Chondrocyte (in vitro differentiated cells): ENCODE measurements at regions not wholly inside any gene's neighbourhood (a gene's known extent, or its start where the extent isn't known, plus 50 kb on each side); places are given as distances from the start of the nearest gene placed in this dataset.

Source experiments
- DNase-seq: peaks from one replicate; pipeline ENCODE4 v3.0.0; 2021; ENCODE audit warnings: mixed read lengths, low spot score
- H3K27ac Mint-ChIP-seq: one replicate; pipeline ENCODE4 v1.8.0; 2021; ENCODE audit warnings: mild to moderate bottlenecking, moderate library complexity, mixed read lengths; ENCODE audit not compliant: unreplicated experiment
- H3K27me3 Mint-ChIP-seq: 2 replicates; pipeline ENCODE4 v1.8.0; 2021; ENCODE audit warnings: low read depth, mixed read lengths
- H3K36me3 Mint-ChIP-seq: 2 replicates; pipeline ENCODE4 v1.8.0; 2021; ENCODE audit warnings: low read depth, mixed read lengths
- H3K4me1 Mint-ChIP-seq: 2 replicates; pipeline ENCODE4 v1.8.0; 2021; ENCODE audit warnings: low read depth, mild to moderate bottlenecking, mixed read lengths
- H3K4me3 Mint-ChIP-seq: one replicate; pipeline ENCODE4 v1.8.0; 2021; ENCODE audit warnings: mild to moderate bottlenecking, moderate library complexity, mixed read lengths; ENCODE audit not compliant: unreplicated experiment
- H3K9me3 Mint-ChIP-seq: 2 replicates; pipeline ENCODE4 v1.8.0; 2021; ENCODE audit warnings: low read depth, mixed read lengths
- TF ChIP-seq, protein P1 (sequence below): fragments of 200-600 bp; sonication (generic); IDR thresholded peaks from 2 replicates; pipeline ENCODE4 v1.5.0; 2021; ENCODE audit warnings: antibody characterized with exemption, mild to moderate bottlenecking, moderate library complexity

DNA sequence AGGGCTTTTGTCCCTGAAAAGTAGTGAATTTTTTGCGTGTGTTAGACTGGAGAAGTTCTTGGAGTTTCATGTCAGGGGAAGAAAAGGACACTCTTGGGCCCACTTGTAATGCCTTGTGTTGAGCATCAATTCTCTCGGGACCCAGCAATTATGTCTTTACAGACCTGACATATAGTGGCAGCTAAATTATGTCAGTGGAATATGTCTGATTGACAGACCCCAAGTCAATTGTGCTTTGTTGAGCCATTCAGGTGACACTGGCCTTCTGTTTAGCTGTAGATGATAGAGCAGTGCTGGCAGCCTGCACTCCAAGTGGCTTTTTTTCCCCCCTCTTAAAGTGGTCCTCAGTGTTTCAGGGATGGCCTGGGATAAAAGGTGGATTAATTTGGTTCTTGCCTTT is 112.1 kb upstream of the AGBL1 start:
- Mint-ChIP-seq H3K36me3 (no peaks in the 10 kb centered on the region), H3K4me1 (no peaks in the 10 kb centered on the region), H3K27me3 (peaks cover 2% of the 10 kb centered on the region), H3K9me3 (peaks cover 10% of the 10 kb centered on the region), H3K4me3 (no peak overlapping the region), H3K27ac (no peak overlapping the region)
- no peak for DNase-seq
- TF ChIP-seq, protein P1, sequence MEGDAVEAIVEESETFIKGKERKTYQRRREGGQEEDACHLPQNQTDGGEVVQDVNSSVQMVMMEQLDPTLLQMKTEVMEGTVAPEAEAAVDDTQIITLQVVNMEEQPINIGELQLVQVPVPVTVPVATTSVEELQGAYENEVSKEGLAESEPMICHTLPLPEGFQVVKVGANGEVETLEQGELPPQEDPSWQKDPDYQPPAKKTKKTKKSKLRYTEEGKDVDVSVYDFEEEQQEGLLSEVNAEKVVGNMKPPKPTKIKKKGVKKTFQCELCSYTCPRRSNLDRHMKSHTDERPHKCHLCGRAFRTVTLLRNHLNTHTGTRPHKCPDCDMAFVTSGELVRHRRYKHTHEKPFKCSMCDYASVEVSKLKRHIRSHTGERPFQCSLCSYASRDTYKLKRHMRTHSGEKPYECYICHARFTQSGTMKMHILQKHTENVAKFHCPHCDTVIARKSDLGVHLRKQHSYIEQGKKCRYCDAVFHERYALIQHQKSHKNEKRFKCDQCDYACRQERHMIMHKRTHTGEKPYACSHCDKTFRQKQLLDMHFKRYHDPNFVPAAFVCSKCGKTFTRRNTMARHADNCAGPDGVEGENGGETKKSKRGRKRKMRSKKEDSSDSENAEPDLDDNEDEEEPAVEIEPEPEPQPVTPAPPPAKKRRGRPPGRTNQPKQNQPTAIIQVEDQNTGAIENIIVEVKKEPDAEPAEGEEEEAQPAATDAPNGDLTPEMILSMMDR = no peak

DNA sequence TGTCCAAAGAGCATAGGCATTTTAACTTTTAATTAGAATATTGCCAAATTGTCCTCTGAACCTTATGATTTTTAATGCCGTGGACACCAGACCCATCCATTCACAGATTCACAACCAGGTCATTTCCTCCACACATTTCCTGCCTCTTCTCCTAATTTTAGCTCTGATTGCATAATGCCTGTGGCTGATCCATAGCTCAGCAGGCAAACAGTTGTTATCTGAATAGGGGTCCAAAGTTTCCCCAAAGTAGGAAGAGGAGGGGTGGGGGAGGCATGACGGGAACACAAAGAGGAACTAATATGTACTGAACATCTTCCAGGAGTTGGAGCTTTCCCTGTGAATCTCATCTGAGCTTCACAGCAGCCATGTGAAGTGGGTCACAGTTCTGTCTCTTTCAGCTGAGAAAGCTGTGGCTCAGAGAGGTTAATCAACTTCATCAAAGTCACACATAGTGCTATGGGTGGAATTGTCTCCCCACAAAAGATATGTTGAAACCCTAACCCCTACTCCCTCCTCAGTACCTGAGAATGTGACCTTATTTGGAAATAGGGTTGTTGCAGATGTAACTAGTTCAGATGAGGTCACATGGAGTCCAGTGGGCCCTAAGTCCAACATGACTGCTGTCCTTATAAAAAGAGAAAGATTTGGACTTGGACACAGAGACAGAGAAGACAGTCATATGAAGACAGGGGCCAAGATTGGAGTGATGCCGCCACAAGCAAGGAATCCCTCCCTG is 106.7 kb upstream of the AGBL1 start:
- H3K4me1 Mint-ChIP-seq = no peaks in the 10 kb centered on the region
- no peak overlapping the region for H3K4me3 Mint-ChIP-seq
- H3K27me3 Mint-ChIP-seq = no peaks in the 10 kb centered on the region
- peaks cover 14% of the 10 kb centered on the region for H3K9me3 Mint-ChIP-seq
- TF ChIP-seq, protein P1 = no peak
- DNase-seq = no peak
- H3K36me3 Mint-ChIP-seq = no peaks in the 10 kb centered on the region
- no peak overlapping the region for H3K27ac Mint-ChIP-seq

DNA sequence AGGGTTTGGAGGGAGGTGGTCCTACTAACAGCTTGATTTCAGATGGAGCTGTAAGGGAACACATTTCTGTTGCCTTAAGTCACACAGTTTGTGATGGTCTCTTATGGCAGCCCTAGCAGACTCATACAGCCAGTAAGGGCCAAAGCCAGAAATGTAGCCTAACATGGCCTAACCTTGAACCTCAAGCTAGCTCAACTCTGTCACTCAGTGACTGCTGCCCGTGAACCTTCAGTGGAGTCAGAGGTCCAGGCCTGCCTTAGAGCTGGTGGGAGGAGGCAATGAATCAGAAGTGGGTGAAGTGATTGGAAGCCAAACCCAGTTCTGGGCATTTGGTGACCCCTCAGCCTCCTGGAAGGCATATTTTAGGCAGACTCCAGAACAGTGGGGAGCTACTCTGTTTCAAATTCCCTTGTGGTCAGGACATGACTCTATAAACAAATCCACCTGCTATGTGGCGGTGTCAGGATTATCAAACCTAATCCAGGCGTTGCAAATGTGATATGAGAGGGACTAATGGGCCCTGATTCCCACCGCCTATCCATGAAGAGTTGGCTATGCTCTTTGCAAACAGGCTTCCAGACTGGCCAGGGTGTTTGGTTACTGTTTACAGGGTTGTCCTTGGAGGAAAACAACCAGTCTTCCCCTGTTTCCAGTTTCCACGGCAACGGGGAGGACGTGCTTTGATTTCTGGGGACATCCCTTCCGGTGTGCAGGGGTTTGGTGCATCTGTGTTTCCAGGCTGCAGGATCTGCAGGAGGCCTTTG is 105.9 kb upstream of the AGBL1 start:
- no peaks in the 10 kb centered on the region for H3K4me1 Mint-ChIP-seq
- no peak overlapping the region for H3K4me3 Mint-ChIP-seq
- no peaks in the 10 kb centered on the region for H3K36me3 Mint-ChIP-seq
- no peak overlapping the region for H3K27ac Mint-ChIP-seq
- TF ChIP-seq, protein P1 = no peak
- no peak for DNase-seq
- H3K9me3 Mint-ChIP-seq = peaks cover 14% of the 10 kb centered on the region
- no peaks in the 10 kb centered on the region for H3K27me3 Mint-ChIP-seq

DNA sequence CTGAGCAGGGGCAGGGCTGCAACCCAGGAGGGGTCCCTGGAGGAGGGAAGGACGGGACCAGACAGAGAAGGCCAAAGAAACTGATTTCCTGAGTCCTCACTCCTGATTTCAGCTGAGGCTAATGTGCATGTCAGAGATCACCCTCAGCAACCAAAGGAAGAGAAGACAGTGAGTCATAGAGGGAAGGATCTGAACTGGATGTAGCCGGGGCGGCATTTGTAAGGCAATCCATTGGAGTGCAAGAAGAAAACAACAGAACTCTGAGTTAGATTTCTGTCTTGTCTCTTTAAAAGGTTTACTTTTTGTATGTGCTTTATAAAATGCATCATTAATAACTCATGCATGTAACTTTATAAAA is 105.3 kb upstream of the AGBL1 start:
- Mint-ChIP-seq H3K36me3 (no peaks in the 10 kb centered on the region), H3K4me1 (no peaks in the 10 kb centered on the region), H3K4me3 (no peak overlapping the region), H3K9me3 (peaks cover 14% of the 10 kb centered on the region), H3K27me3 (no peaks in the 10 kb centered on the region), H3K27ac (no peak overlapping the region)
- DNase-seq = no peak
- TF ChIP-seq, protein P1 = no peak

DNA sequence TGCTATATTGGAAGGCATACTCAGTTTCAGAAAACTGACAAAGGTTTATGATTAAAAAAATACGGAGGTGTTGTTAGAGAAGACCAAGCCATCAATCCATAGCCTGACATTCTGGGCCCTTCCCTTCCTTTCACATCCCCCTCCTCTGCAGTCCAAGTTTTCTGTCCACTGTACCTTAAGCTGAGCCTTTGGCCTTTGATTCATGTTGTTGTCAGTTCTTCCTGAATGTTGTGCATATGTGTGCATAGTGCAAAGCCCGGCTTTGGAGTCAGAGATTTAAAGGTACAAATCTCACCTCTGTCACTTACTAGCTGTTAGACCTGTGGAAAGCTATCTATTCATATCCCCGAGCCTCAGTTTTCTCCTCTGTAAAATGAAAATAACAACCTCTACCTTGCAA is 104.9 kb upstream of the AGBL1 start:
- TF ChIP-seq, protein P1 = no peak
- Mint-ChIP-seq H3K9me3 (peaks cover 14% of the 10 kb centered on the region), H3K27ac (no peak overlapping the region), H3K4me3 (no peak overlapping the region), H3K4me1 (no peaks in the 10 kb centered on the region), H3K27me3 (no peaks in the 10 kb centered on the region), H3K36me3 (no peaks in the 10 kb centered on the region)
- DNase-seq = no peak
